Glutamatergic neuron (in vitro differentiated cells): ENCODE measurements at regions not wholly inside any gene's neighbourhood (a gene's known extent, or its start where the extent isn't known, plus 50 kb on each side); places are given as distances from the start of the nearest gene placed in this dataset.

Experiments used
- DNase-seq: peaks from one replicate; pipeline ENCODE4 v3.0.0; 2022
- H3K27ac Mint-ChIP-seq: one replicate; pipeline ENCODE4 v1.8.0; 2020; ENCODE audit warnings: mild to moderate bottlenecking, mixed read lengths, inconsistent platforms; ENCODE audit not compliant: unreplicated experiment
- H3K27me3 Mint-ChIP-seq: one replicate; pipeline ENCODE4 v1.8.0; 2020; ENCODE audit warnings: mild to moderate bottlenecking, moderate library complexity, mixed read lengths, inconsistent platforms; ENCODE audit not compliant: unreplicated experiment
- H3K36me3 Mint-ChIP-seq: one replicate; pipeline ENCODE4 v1.8.0; 2020; ENCODE audit warnings: mild to moderate bottlenecking, mixed read lengths, inconsistent platforms; ENCODE audit not compliant: unreplicated experiment
- H3K4me1 Mint-ChIP-seq: one replicate; pipeline ENCODE4 v1.8.0; 2020; ENCODE audit warnings: mild to moderate bottlenecking, low read depth, mixed read lengths, inconsistent platforms; ENCODE audit not compliant: unreplicated experiment
- H3K4me3 Mint-ChIP-seq: one replicate; pipeline ENCODE4 v1.8.0; 2020; ENCODE audit warnings: mild to moderate bottlenecking, mixed read lengths, inconsistent platforms; ENCODE audit not compliant: unreplicated experiment
- H3K9me3 Mint-ChIP-seq: one replicate; pipeline ENCODE4 v1.8.0; 2020; ENCODE audit warnings: mild to moderate bottlenecking, moderate library complexity, mixed read lengths, inconsistent platforms; ENCODE audit not compliant: unreplicated experiment
- TF ChIP-seq, protein P1 (sequence below): fragments of 200-600 bp; sonication (generic); IDR thresholded peaks from one replicate; pipeline ENCODE4 v1.5.0; 2021; ENCODE audit not compliant: partially characterized antibody, unreplicated experiment

DNA sequence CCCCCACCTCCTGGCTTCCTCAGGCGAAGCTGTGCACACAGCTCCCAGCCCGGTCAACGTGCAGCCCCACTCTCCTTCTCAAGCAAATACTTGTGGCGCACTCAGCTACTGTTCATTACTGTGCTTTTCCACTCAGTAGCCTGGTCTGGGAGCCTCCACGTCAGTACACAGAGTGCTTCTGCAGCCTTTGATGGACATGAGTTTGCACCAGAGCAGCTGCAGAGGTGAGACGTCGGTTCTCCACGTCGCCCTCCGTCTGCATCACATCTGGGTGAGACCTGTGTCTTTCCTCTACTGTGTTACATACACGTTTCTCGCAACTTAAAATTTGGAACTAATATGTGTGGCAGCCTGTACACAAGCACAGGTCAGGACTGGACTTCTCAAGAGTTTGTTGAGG is 334.3 kb downstream of the C16orf95 start:
- Mint-ChIP-seq H3K27me3 (peaks cover 4% of the 10 kb centered on the region), H3K36me3 (no peaks in the 10 kb centered on the region), H3K27ac (no peak overlapping the region), H3K4me3 (no peak overlapping the region), H3K4me1 (no peaks in the 10 kb centered on the region), H3K9me3 (peaks cover 1% of the 10 kb centered on the region)
- peak; percentile 5 for DNase-seq
- TF ChIP-seq, protein P1, sequence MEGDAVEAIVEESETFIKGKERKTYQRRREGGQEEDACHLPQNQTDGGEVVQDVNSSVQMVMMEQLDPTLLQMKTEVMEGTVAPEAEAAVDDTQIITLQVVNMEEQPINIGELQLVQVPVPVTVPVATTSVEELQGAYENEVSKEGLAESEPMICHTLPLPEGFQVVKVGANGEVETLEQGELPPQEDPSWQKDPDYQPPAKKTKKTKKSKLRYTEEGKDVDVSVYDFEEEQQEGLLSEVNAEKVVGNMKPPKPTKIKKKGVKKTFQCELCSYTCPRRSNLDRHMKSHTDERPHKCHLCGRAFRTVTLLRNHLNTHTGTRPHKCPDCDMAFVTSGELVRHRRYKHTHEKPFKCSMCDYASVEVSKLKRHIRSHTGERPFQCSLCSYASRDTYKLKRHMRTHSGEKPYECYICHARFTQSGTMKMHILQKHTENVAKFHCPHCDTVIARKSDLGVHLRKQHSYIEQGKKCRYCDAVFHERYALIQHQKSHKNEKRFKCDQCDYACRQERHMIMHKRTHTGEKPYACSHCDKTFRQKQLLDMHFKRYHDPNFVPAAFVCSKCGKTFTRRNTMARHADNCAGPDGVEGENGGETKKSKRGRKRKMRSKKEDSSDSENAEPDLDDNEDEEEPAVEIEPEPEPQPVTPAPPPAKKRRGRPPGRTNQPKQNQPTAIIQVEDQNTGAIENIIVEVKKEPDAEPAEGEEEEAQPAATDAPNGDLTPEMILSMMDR = no peak

DNA sequence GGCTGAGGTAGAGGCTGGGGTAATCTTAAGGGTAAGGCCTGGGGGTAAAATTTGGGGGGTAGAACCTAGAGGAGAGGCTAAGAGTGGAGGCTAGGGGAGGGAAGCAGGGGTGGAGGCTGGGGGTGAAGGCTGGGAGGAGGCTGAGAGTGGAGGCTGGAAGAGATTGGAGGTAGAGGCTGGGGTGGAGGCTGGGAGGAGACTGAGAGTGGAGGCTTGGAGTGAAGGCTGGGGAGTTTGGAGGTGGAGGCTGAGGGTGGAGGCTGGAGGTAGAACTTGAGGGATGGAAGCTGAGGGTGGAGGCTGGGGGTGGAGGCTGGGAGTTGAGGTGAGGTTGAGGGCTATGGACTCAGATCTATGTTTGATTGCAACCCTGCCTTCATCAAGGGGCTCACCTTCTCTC is 333.6 kb downstream of the C16orf95 start:
- H3K9me3 Mint-ChIP-seq = peaks cover 1% of the 10 kb centered on the region
- no peak overlapping the region for H3K27ac Mint-ChIP-seq
- TF ChIP-seq, protein P1 = no peak
- H3K4me1 Mint-ChIP-seq = no peaks in the 10 kb centered on the region
- H3K27me3 Mint-ChIP-seq = peaks cover 7% of the 10 kb centered on the region
- DNase-seq = no peak
- H3K4me3 Mint-ChIP-seq = no peak overlapping the region
- H3K36me3 Mint-ChIP-seq = no peaks in the 10 kb centered on the region

DNA sequence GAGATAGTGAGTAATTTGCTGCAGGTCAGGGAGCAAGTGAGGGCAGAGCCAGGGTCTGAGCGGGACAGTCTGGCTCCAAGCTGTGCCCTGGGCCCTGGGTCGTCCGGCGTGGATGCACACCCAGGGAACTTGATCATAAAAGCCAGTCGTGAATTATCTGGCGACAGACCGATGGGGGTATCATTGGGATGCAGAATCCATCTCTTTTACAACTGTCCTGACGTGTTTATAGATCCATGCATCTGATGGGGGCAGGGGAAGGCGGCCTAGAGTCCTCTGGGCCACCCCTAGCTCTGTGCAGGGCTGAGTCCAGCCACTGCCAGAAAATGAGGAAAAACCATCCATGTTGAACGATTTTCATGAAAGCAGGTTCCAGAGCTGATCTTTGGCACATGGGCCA is 332.8 kb downstream of the C16orf95 start:
- TF ChIP-seq, protein P1 = no peak
- Mint-ChIP-seq H3K27me3 (peaks cover 7% of the 10 kb centered on the region), H3K36me3 (no peaks in the 10 kb centered on the region), H3K4me3 (no peak overlapping the region), H3K9me3 (peaks cover 1% of the 10 kb centered on the region), H3K27ac (no peak overlapping the region), H3K4me1 (no peaks in the 10 kb centered on the region)
- DNase-seq = peak; percentile 6

DNA sequence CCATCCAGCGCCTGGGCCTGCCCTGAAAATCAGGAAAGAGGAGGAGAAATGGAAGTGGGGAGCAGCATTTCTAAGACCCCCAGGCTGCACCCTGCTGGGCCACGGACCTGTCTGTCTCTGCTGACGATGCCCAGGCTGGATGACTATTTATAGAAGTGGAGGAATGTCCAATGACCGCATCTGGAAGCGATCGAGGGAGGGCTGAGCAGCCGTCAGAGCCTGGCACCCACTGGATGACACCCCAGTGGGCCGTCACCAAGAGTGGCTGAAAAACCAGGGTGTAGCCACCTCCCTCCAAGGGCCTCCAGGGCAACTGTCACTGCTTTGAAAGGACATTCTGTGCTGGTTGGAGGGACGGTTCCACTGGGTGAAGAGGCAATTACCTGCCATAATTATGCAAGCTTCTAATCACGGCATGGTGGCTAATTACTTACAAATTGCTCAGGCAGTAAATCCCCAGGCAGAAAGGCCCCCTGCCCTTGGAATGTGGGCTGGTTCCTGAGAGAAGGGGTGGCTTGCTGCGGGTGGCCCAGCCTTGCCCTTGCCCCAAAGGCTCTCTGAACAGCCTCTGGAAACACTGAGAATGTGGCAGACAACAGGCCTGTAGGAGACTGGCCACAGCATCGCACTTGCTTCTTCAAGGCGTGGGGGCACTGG is 332.1 kb downstream of the C16orf95 start:
- Mint-ChIP-seq H3K4me1 (no peaks in the 10 kb centered on the region), H3K27ac (no peak overlapping the region), H3K36me3 (no peaks in the 10 kb centered on the region), H3K27me3 (peaks cover 7% of the 10 kb centered on the region), H3K4me3 (no peak overlapping the region), H3K9me3 (peaks cover 1% of the 10 kb centered on the region)
- no peak for DNase-seq
- TF ChIP-seq, protein P1 = no peak

DNA sequence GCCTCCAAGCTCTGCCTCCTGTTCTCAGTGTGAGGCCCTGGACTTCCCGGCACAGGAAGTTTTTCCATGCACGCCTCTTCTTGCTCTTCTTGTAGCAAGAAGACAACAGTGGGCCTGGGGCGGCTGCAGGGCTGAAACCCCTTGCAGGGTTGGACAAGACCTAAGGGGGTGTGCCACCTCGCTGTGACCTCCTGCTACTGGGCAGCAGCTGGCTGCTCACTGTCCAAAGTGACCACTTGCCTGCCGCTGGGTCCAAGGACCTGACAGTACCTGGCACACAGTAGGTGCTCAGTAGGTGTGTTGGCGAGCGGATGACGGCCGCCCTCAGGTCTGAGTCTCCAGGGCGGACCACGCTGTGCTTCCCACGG is 331.6 kb downstream of the C16orf95 start:
- H3K4me1 Mint-ChIP-seq = no peaks in the 10 kb centered on the region
- H3K4me3 Mint-ChIP-seq = no peak overlapping the region
- H3K27ac Mint-ChIP-seq = no peak overlapping the region
- DNase-seq = no peak
- H3K36me3 Mint-ChIP-seq = no peaks in the 10 kb centered on the region
- peaks cover 1% of the 10 kb centered on the region for H3K9me3 Mint-ChIP-seq
- TF ChIP-seq, protein P1 = no peak
- peaks cover 7% of the 10 kb centered on the region for H3K27me3 Mint-ChIP-seq
